Stomach (tissue), 8 donors: ENCODE measurements at regions not wholly inside any gene's neighbourhood (a gene's known extent, or its start where the extent isn't known, plus 50 kb on each side); places are given as distances from the start of the nearest gene placed in this dataset.
A peak's percentile ranks its signal among the peaks of the same experiment; 100 is the strongest.
"Not testable (repeated sequence)": the region's sequence is repeated elsewhere in the genome, so short reads cannot be mapped to it uniquely, and the experiment has no call there.

Source experiments
- DNase-seq, 2 donors: peaks; one replicate each; pipeline versions ENCODE4 v3.0.0 to v3.0.0-alpha.2; 2013 to 2019
- H3K27ac ChIP-seq, 5 donors: fragments of 200-600 bp in 4 of 5; sonication (generic) in 4 of 5; one replicate each; pipeline ENCODE4 v1.5.1; 2013 to 2019; ENCODE audit warnings: mild to moderate bottlenecking in 1 of 5, moderate library complexity in 1 of 5
- H3K27me3 ChIP-seq, 3 donors: fragments of 200-600 bp; sonication (generic); one replicate each; pipeline ENCODE4 v1.5.1; 2017 to 2019; ENCODE audit warnings: mixed run types in 1 of 3
- H3K36me3 ChIP-seq, 4 donors: fragments of 200-600 bp; sonication (generic); 1 replicate in 3 of 4; 2 replicates in 1 of 4; pipeline ENCODE4 v1.5.1; 2016 to 2019
- H3K4me1 ChIP-seq, 4 donors: fragments of 200-600 bp; sonication (generic); one replicate each; pipeline ENCODE4 v1.5.1; 2016 to 2019
- H3K4me3 ChIP-seq, 4 donors: fragments of 200-600 bp; sonication (generic) in 3 of 4; one replicate each; pipeline ENCODE4 v1.5.1; 2016 to 2019; ENCODE audit warnings: mild to moderate bottlenecking in 1 of 4
- H3K9me3 ChIP-seq, 4 donors: fragments of 200-600 bp; sonication (generic); one replicate each; pipeline ENCODE4 v1.5.1; 2016 to 2019
- WGBS, 5 donors: extraction: QIAGEN DNeasy Blood & Tissue Kit in 3 of 5; methylation state at CpG; one replicate each; pipeline versions ENCODE4 v1.1.5 to v1.1.7; 2013 to 2018; 5-methylcytosine and 5-hydroxymethylcytosine counted together
- intact Hi-C: fragments of 100-400 bp; cut with DNase I; formaldehyde crosslinking; loops from one replicate; pipeline ENCODE4 v1.15.1; 2023; ENCODE audit warnings: low total_unique reads
- donor health status: healthy with polysubstance abuse.
- donor health status: Bipolar disorder and iron deficiency.
- donor health status: healthy.

- H3K27me3 ChIP-seq, intact Hi-C loops, H3K4me1 ChIP-seq, H3K27ac ChIP-seq, H3K36me3 ChIP-seq, H3K4me3 ChIP-seq, H3K9me3 ChIP-seq: not testable (repeated sequence)
- WGBS, 5 donors: 51 to 60% (median 55%) methylated on average over 2 of the region's 3 CpGs
- peak in 1 of 2 donors; percentile 61 for DNase-seq
Measured at GRCh38 chr10:47619300-47620012, 96.0 kb upstream of the AGAP9 start.

GRCh38 chr10:47609311-47609710, 85.9 kb upstream of the AGAP9 start:
- intact Hi-C loops, H3K4me3 ChIP-seq, H3K27me3 ChIP-seq, H3K27ac ChIP-seq, H3K9me3 ChIP-seq, DNase-seq, H3K36me3 ChIP-seq, H3K4me1 ChIP-seq: not testable (repeated sequence)
- WGBS, 5 donors: 22 to 80% methylated on average over 1 of the region's 3 CpGs; no CpG with 5 or more reads in 3 of the 5 donors

- H3K27ac ChIP-seq, H3K4me1 ChIP-seq, H3K9me3 ChIP-seq, DNase-seq, H3K4me3 ChIP-seq, H3K36me3 ChIP-seq, H3K27me3 ChIP-seq, intact Hi-C loops: not testable (repeated sequence)
- 83% methylated on average over 1 of the region's 1 CpG; no CpG with 5 or more reads in 4 of the 5 donors for WGBS, 5 donors
Measured at GRCh38 chr10:47605791-47606773, 82.6 kb upstream of the AGAP9 start.

DNA sequence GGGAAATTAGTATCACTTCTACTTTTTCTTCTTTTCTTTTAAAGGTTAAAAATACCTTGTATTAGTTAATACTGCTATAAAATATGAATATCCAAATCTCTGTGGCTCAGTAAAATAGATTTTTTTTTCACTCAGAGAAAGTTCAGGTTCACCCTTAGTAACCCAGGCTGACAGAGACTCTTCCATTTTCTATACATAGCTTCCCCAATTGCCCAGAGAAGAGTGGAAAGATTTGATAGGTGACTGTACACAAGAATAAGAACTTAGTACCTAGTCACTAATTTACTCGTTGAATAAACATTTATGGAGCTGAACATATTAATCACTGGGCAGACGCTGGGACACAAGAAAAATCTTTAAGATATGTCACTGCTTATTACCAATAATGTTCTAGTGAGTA, 77.2 kb upstream of the AGAP9 start:
- not testable (repeated sequence) for H3K27ac ChIP-seq
- WGBS, 5 donors: 26 to 44% (median 38%) methylated on average over 2 of the region's 2 CpGs

DNA sequence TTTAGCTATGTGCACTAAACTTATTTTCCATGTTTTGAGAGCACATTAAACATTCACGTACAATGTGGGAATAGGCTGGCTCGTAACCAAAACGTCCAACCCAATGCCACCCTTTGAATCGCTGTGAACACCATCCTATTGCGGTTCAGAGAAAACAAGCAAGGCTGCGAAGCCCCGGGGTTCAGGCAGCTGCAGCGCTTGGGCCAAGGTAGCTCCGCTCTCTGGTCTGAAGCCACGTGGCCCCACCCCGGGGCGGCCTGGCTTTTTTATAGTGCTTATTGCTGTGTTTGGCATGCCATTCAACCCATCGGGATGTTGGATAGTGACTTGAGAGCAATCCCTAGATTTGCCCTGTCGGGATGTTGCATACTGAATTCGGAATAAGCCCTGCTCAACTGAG, 76.7 kb upstream of the AGAP9 start:
- H3K27me3 ChIP-seq, H3K36me3 ChIP-seq, intact Hi-C loops, H3K4me1 ChIP-seq, H3K9me3 ChIP-seq, DNase-seq, H3K27ac ChIP-seq, H3K4me3 ChIP-seq: not testable (repeated sequence)
- 49 to 87% (median 78%) methylated on average over 4 to 12 of the region's 15 CpGs for WGBS, 5 donors

More for the DNA sequence above, 77.2 kb upstream of the AGAP9 start:
- H3K36me3 ChIP-seq, DNase-seq, H3K4me1 ChIP-seq, H3K9me3 ChIP-seq, H3K27me3 ChIP-seq, intact Hi-C loops, H3K4me3 ChIP-seq: not testable (repeated sequence)

DNA sequence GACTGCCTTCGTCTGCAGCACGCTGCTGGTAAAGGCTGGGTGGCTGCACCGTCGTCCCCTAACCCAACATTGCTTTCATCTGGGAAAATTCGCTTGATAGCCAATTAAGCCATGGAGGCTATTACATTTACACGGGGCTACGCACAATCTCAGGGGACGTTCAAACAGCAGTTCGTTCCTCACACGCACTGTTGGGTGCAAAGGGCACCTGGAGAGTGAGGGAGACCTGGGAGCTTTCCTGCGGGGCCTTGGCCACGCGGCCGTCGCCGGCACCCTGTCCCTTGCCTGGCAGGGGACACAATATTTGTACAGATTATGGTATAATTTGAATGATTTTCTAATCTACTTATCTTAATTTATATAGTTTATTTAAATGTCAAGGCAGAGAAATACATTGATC, 76.2 kb upstream of the AGAP9 start:
- H3K4me1 ChIP-seq, H3K27ac ChIP-seq, H3K4me3 ChIP-seq, H3K36me3 ChIP-seq, DNase-seq, H3K27me3 ChIP-seq, intact Hi-C loops, H3K9me3 ChIP-seq: not testable (repeated sequence)
- WGBS, 5 donors: 77 to 88% (median 83%) methylated on average over 15 to 16 of the region's 16 CpGs

DNA sequence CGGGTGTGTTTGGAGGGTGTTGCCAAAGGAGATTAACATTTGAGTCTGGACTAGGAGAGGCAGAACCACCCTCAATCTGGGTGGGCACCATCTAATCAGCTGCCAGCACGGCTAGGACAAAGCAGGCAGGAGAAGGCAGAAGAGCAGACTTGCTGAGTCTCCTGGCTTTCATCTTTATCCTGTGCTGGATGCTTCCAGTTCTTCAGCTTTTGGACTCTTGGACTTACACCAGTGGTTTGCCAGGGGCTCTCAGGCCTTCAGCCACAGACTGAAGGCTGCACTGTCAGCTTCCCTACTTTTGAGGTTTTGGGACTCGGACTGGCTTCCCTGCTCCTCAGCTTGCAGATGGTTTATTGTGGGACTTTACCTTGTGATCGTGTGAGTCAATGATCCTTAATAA, 70.4 kb upstream of the AGAP9 start:
- H3K27ac ChIP-seq, H3K4me1 ChIP-seq, H3K9me3 ChIP-seq, intact Hi-C loops, H3K36me3 ChIP-seq, H3K4me3 ChIP-seq, H3K27me3 ChIP-seq, DNase-seq: not testable (repeated sequence)
- WGBS, 5 donors: 79 to 91% (median 91%) methylated on average over 2 to 3 of the region's 4 CpGs

DNA sequence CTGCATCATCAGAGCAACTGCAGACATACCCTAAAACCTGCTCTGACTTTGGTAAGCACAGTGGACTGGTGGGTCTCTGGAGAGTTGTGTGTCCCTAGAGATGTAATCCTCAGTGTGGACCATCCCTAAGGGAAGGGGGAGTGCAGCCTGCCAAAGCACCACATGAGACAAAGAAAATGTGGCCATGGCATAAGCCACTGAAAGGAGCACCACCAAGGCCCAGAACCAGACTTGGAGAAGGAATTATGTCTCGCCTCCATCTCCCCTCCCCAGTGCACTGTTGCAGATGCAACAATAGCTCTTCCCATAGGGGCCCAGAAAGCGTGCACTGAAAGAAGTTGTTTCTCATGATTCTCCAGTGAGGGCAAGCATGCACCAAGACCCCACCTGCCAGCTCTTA, 69.7 kb upstream of the AGAP9 start:
- H3K4me1 ChIP-seq, DNase-seq, H3K9me3 ChIP-seq, H3K27ac ChIP-seq, H3K27me3 ChIP-seq, H3K36me3 ChIP-seq, intact Hi-C loops, H3K4me3 ChIP-seq: not testable (repeated sequence)
- WGBS, 5 donors: 92 to 100% (median 95%) methylated on average over 2 of the region's 2 CpGs

GRCh38 chr10:47590956-47591355, 67.5 kb upstream of the AGAP9 start:
- H3K27ac ChIP-seq, intact Hi-C loops, H3K4me3 ChIP-seq, H3K4me1 ChIP-seq, DNase-seq, H3K9me3 ChIP-seq, H3K36me3 ChIP-seq, H3K27me3 ChIP-seq: not testable (repeated sequence)
- WGBS, 5 donors: 62 to 100% (median 87%) methylated on average over 2 to 3 of the region's 3 CpGs

GRCh38 chr10:47590534-47590933, 67.1 kb upstream of the AGAP9 start:
- H3K9me3 ChIP-seq, intact Hi-C loops, DNase-seq, H3K4me3 ChIP-seq, H3K27me3 ChIP-seq, H3K4me1 ChIP-seq, H3K36me3 ChIP-seq, H3K27ac ChIP-seq: not testable (repeated sequence)
- WGBS, 5 donors: 67 to 100% (median 89%) methylated on average over 1 to 2 of the region's 2 CpGs; no CpG with 5 or more reads in 2 of the 5 donors

- DNase-seq, H3K27me3 ChIP-seq, intact Hi-C loops, H3K4me3 ChIP-seq, H3K36me3 ChIP-seq, H3K4me1 ChIP-seq, H3K27ac ChIP-seq, H3K9me3 ChIP-seq: not testable (repeated sequence)
- WGBS, 5 donors: 86 to 98% (median 94%) methylated on average over 3 of the region's 4 CpGs
Measured at GRCh38 chr10:47582051-47582450, 58.6 kb upstream of the AGAP9 start.

GRCh38 chr10:47580063-47580462, 56.6 kb upstream of the AGAP9 start:
- H3K27ac ChIP-seq, DNase-seq, H3K36me3 ChIP-seq, H3K4me3 ChIP-seq, H3K9me3 ChIP-seq, H3K4me1 ChIP-seq, H3K27me3 ChIP-seq, intact Hi-C loops: not testable (repeated sequence)
- 50% methylated on average over 1 of the region's 2 CpGs; no CpG with 5 or more reads in 4 of the 5 donors for WGBS, 5 donors
